ENCODE measurements at regions not wholly inside any gene's neighbourhood (a gene's known extent, or its start where the extent isn't known, plus 50 kb on each side); places are given as distances from the start of the nearest gene placed in this dataset.
"Not testable (repeated sequence)": the region's sequence is repeated elsewhere in the genome, so short reads cannot be mapped to it uniquely, and the experiment has no call there.

- no peak for DNase-seq
Measured at GRCh38 chr15:99485153-99485961, 80.4 kb upstream of the MEF2A start.

GRCh38 chr15:99485992-99486370 lies 79.8 kb upstream of the MEF2A start:
- DNase-seq: no peak

- DNase-seq: peak; percentile 54
Measured at GRCh38 chr15:99486371-99487336, 79.1 kb upstream of the MEF2A start.

GRCh38 chr15:99487337-99487730 lies 78.5 kb upstream of the MEF2A start:
- no peak for DNase-seq

- no peak for DNase-seq
Measured at GRCh38 chr15:99492275-99492674, 73.5 kb upstream of the MEF2A start.

GRCh38 chr15:99492716-99493115 lies 73.1 kb upstream of the MEF2A start:
- no peak for DNase-seq

GRCh38 chr15:99493461-99493860 lies 72.3 kb upstream of the MEF2A start:
- no peak for DNase-seq

GRCh38 chr15:99494536-99495233 lies 71.1 kb upstream of the MEF2A start:
- DNase-seq: not testable (repeated sequence)

- no peak for DNase-seq
Measured at GRCh38 chr15:99495430-99496301, 70.1 kb upstream of the MEF2A start.

GRCh38 chr15:99496302-99496629 lies 69.5 kb upstream of the MEF2A start:
- no peak for DNase-seq

GRCh38 chr15:99502182-99502581 lies 63.6 kb upstream of the MEF2A start:
- DNase-seq: no peak

GRCh38 chr15:99502661-99503060 lies 63.1 kb upstream of the MEF2A start:
- no peak for DNase-seq

- no peak for DNase-seq
Measured at GRCh38 chr15:99503411-99503810, 62.4 kb upstream of the MEF2A start.

GRCh38 chr15:99504071-99504822 lies 61.5 kb upstream of the MEF2A start:
- no peak for DNase-seq

GRCh38 chr15:99504823-99505551 lies 60.8 kb upstream of the MEF2A start:
- no peak for DNase-seq

- DNase-seq: no peak
Measured at GRCh38 chr15:99506399-99506798, 59.4 kb upstream of the MEF2A start.

GRCh38 chr15:99507016-99507503 lies 58.7 kb upstream of the MEF2A start:
- DNase-seq: no peak

GRCh38 chr15:99507504-99508310 lies 58.1 kb upstream of the MEF2A start:
- peak; percentile 41 for DNase-seq

- no peak for DNase-seq
Measured at GRCh38 chr15:99508311-99508645, 57.5 kb upstream of the MEF2A start.
